ENCODE measurements at regions not wholly inside any gene's neighbourhood (a gene's known extent, or its start where the extent isn't known, plus 50 kb on each side); places are given as distances from the start of the nearest gene placed in this dataset.

GRCh38 chr5:15447209-15447608 lies 52.8 kb upstream of the FBXL7 start:
- no peak for DNase-seq (ENCODE audit: low spot score)
- no peak for TF ChIP-seq CTCF (IDR thresholded peaks at IDR 0.05)
- Histone ChIP-seq H3K27ac (no peak overlapping the region), H3K4me3 (no peak overlapping the region)

GRCh38 chr5:15446552-15446951 lies 53.4 kb upstream of the FBXL7 start:
- no peak for DNase-seq (ENCODE audit: low spot score)

GRCh38 chr5:15442193-15442570 lies 57.8 kb upstream of the FBXL7 start:
- H3K27ac ChIP-seq = no peak overlapping the region
- TF ChIP-seq CTCF (IDR thresholded peaks at IDR 0.05) = no peak
- no peak for DNase-seq (ENCODE audit: low spot score)
- no peak overlapping the region for H3K4me3 ChIP-seq

More at GRCh38 chr5:15446552-15446951, 53.4 kb upstream of the FBXL7 start:
- Histone ChIP-seq H3K27ac (no peak overlapping the region), H3K4me3 (no peak overlapping the region)
- no peak for TF ChIP-seq CTCF (IDR thresholded peaks at IDR 0.05)

GRCh38 chr5:15441433-15442192 lies 58.4 kb upstream of the FBXL7 start:
- H3K27ac ChIP-seq = no peak overlapping the region
- H3K4me3 ChIP-seq = no peak overlapping the region
- TF ChIP-seq CTCF (IDR thresholded peaks at IDR 0.05) = no peak
- DNase-seq (ENCODE audit: low spot score) = no peak

GRCh38 chr5:15440434-15440833 lies 59.5 kb upstream of the FBXL7 start:
- Histone ChIP-seq H3K27ac (no peak overlapping the region), H3K4me3 (peak overlapping the region; percentile 47)
- no peak for TF ChIP-seq CTCF (IDR thresholded peaks at IDR 0.05)
- DNase-seq (ENCODE audit: low spot score) = no peak

- Histone ChIP-seq H3K4me3 (no peak overlapping the region), H3K27ac (no peak overlapping the region)
- TF ChIP-seq CTCF (IDR thresholded peaks at IDR 0.05) = no peak
- no peak for DNase-seq (ENCODE audit: low spot score)
Observed at GRCh38 chr5:15439801-15440200, 60.2 kb upstream of the FBXL7 start.

- no peak overlapping the region for H3K27ac ChIP-seq
- no peak for DNase-seq (ENCODE audit: low spot score)
Observed at GRCh38 chr5:15433709-15434108, 66.3 kb upstream of the FBXL7 start.

More at GRCh38 chr5:15433709-15434108, 66.3 kb upstream of the FBXL7 start:
- H3K4me3 ChIP-seq = no peak overlapping the region
- TF ChIP-seq CTCF (IDR thresholded peaks at IDR 0.05) = no peak

Measured in coronary artery (tissue), 2 donors.